Thyroid gland (tissue), 4 donors: ENCODE measurements at regions not wholly inside any gene's neighbourhood (a gene's known extent, or its start where the extent isn't known, plus 50 kb on each side); places are given as distances from the start of the nearest gene placed in this dataset.

Source experiments
- CTCF ChIP-seq, 6 experiments: fragments of 200-600 bp in 3 of 6; fragments of 450-650 bp in 3 of 6; sonication (generic) in 3 of 6; IDR thresholded peaks; one replicate each; pipeline ENCODE4 v1.5.1; 2016 to 2019; ENCODE audit warnings: antibody characterized with exemption in 6 of 6, mild to moderate bottlenecking in 2 of 6, inconsistent platforms in 1 of 6, moderate library complexity in 1 of 6
- POLR2A ChIP-seq, 2 donors: fragments of 450-650 bp; IDR thresholded peaks; one replicate each; pipeline ENCODE4 v1.6.1; 2017; ENCODE audit warnings: antibody characterized with exemption in 2 of 2, mild to moderate bottlenecking in 2 of 2, moderate library complexity in 1 of 2

- TF ChIP-seq CTCF (IDR thresholded peaks at IDR 0.05): no peak
- TF ChIP-seq POLR2A (IDR thresholded peaks at IDR 0.05): no peak
Measured at GRCh38 chr2:121149384-121149783, 135.6 kb downstream of the TFCP2L1 start.
